ENCODE measurements at regions not wholly inside any gene's neighbourhood (a gene's known extent, or its start where the extent isn't known, plus 50 kb on each side); places are given as distances from the start of the nearest gene placed in this dataset.

GRCh38 chr9:13567833-13568232, 288.3 kb upstream of the MPDZ start:
- no peak for TF ChIP-seq REST (IDR thresholded peaks at IDR 0.05; ENCODE audit: borderline replicate concordance in 1 of 2, low read depth in 1 of 2, low read length in 2 of 2)
- TF ChIP-seq ZNF234 (CRISPR knock-in tag; conservative IDR thresholded peaks at IDR 0.05), result no peak
- no peak for TF ChIP-seq PREB (CRISPR knock-in tag; IDR thresholded peaks at IDR 0.05)
- no peak for TF ChIP-seq MTF2 (CRISPR knock-in tag; IDR thresholded peaks at IDR 0.05; ENCODE audit: borderline replicate concordance)
- TF ChIP-seq, protein P1, sequence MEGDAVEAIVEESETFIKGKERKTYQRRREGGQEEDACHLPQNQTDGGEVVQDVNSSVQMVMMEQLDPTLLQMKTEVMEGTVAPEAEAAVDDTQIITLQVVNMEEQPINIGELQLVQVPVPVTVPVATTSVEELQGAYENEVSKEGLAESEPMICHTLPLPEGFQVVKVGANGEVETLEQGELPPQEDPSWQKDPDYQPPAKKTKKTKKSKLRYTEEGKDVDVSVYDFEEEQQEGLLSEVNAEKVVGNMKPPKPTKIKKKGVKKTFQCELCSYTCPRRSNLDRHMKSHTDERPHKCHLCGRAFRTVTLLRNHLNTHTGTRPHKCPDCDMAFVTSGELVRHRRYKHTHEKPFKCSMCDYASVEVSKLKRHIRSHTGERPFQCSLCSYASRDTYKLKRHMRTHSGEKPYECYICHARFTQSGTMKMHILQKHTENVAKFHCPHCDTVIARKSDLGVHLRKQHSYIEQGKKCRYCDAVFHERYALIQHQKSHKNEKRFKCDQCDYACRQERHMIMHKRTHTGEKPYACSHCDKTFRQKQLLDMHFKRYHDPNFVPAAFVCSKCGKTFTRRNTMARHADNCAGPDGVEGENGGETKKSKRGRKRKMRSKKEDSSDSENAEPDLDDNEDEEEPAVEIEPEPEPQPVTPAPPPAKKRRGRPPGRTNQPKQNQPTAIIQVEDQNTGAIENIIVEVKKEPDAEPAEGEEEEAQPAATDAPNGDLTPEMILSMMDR (CRISPR knock-in tag; IDR thresholded peaks at IDR 0.05), result no peak
- no peak for TF ChIP-seq ZNF317 (CRISPR knock-in tag; IDR thresholded peaks at IDR 0.05)
